C4-2B (cell line): ENCODE measurements at regions not wholly inside any gene's neighbourhood (a gene's known extent, or its start where the extent isn't known, plus 50 kb on each side); places are given as distances from the start of the nearest gene placed in this dataset.

Source experiments
- ZFX ChIP-seq: fragments of 450-650 bp; IDR thresholded peaks from 2 replicates; pipeline ENCODE4 v1.6.1; 2017
- TF ChIP-seq, protein P1 (sequence below): fragments of 450-650 bp; conservative IDR thresholded peaks from 2 replicates; pipeline ENCODE4 v1.5.1; 2017; ENCODE audit warnings: mild to moderate bottlenecking

DNA sequence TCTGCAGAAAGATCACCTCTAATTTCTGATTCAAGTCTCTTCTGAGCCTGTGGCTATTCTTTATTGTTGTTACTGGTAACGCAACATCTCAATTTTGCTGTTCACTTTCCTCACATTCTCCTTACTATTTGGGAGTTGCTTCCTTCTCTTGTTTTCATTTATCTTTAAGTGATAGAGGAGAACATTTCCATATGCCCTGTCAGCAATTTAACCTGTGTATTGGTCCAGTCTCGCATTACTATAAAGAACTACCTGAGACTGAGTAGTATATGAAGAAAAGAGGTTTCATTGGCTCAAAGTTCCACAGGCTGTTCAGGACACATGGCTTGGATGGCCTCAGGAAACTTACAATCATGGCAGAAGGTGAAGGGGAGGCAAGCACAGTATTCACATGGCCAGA, 1025.1 kb downstream of the OTOL1 start:
- TF ChIP-seq, protein P1, sequence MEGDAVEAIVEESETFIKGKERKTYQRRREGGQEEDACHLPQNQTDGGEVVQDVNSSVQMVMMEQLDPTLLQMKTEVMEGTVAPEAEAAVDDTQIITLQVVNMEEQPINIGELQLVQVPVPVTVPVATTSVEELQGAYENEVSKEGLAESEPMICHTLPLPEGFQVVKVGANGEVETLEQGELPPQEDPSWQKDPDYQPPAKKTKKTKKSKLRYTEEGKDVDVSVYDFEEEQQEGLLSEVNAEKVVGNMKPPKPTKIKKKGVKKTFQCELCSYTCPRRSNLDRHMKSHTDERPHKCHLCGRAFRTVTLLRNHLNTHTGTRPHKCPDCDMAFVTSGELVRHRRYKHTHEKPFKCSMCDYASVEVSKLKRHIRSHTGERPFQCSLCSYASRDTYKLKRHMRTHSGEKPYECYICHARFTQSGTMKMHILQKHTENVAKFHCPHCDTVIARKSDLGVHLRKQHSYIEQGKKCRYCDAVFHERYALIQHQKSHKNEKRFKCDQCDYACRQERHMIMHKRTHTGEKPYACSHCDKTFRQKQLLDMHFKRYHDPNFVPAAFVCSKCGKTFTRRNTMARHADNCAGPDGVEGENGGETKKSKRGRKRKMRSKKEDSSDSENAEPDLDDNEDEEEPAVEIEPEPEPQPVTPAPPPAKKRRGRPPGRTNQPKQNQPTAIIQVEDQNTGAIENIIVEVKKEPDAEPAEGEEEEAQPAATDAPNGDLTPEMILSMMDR, result no peak
- TF ChIP-seq ZFX, result no peak
